IPS-15b (cell line): ENCODE measurements at regions not wholly inside any gene's neighbourhood (a gene's known extent, or its start where the extent isn't known, plus 50 kb on each side); places are given as distances from the start of the nearest gene placed in this dataset.

Experiments
- H3K27me3 ChIP-seq: one replicate; pipeline ENCODE4 v1.6.1; 2013; ENCODE audit warnings: low read length; ENCODE audit not compliant: control insufficient read depth, insufficient read depth
- H3K36me3 ChIP-seq: one replicate; pipeline ENCODE4 v1.6.1; 2013; ENCODE audit warnings: low read length; ENCODE audit not compliant: control insufficient read depth, insufficient read depth
- H3K4me1 ChIP-seq: one replicate; pipeline ENCODE4 v1.6.1; 2013; ENCODE audit warnings: mild to moderate bottlenecking, low read length; ENCODE audit not compliant: control insufficient read depth, insufficient read depth
- H3K4me3 ChIP-seq: one replicate; pipeline ENCODE4 v1.5.1; 2013; ENCODE audit warnings: low read depth, low read length
- H3K9ac ChIP-seq: one replicate; pipeline ENCODE4 v1.6.1; 2013; ENCODE audit warnings: low read depth, mild to moderate bottlenecking, low read length
- H3K9me3 ChIP-seq: one replicate; pipeline ENCODE4 v1.6.1; 2013; ENCODE audit warnings: mild to moderate bottlenecking, low read length; ENCODE audit not compliant: control insufficient read depth, insufficient read depth

GRCh38 chr21:27812279-27812678 lies 845.4 kb upstream of the ADAMTS5 start:
- Histone ChIP-seq H3K27me3 (no peaks in the 10 kb centered on the region), H3K9ac (no peak overlapping the region), H3K9me3 (no peaks in the 10 kb centered on the region), H3K4me1 (no peaks in the 10 kb centered on the region), H3K36me3 (no peaks in the 10 kb centered on the region), H3K4me3 (no peak overlapping the region)

GRCh38 chr21:27808923-27809322 lies 842.0 kb upstream of the ADAMTS5 start:
- H3K36me3 ChIP-seq, result no peaks in the 10 kb centered on the region
- H3K4me3 ChIP-seq, result no peak overlapping the region
- no peaks in the 10 kb centered on the region for H3K9me3 ChIP-seq
- H3K27me3 ChIP-seq, result no peaks in the 10 kb centered on the region
- no peak overlapping the region for H3K9ac ChIP-seq
- no peaks in the 10 kb centered on the region for H3K4me1 ChIP-seq

- Histone ChIP-seq H3K4me1 (no peaks in the 10 kb centered on the region), H3K9me3 (no peaks in the 10 kb centered on the region), H3K4me3 (no peak overlapping the region), H3K36me3 (no peaks in the 10 kb centered on the region), H3K27me3 (no peaks in the 10 kb centered on the region), H3K9ac (no peak overlapping the region)
Measured at GRCh38 chr21:27807596-27807995, 840.7 kb upstream of the ADAMTS5 start.

GRCh38 chr21:27806281-27806680 lies 839.4 kb upstream of the ADAMTS5 start:
- Histone ChIP-seq H3K9ac (no peak overlapping the region), H3K36me3 (no peaks in the 10 kb centered on the region), H3K4me3 (no peak overlapping the region), H3K27me3 (no peaks in the 10 kb centered on the region), H3K9me3 (no peaks in the 10 kb centered on the region), H3K4me1 (no peaks in the 10 kb centered on the region)

GRCh38 chr21:27805696-27806095 lies 838.8 kb upstream of the ADAMTS5 start:
- Histone ChIP-seq H3K9me3 (no peaks in the 10 kb centered on the region), H3K4me3 (no peak overlapping the region), H3K9ac (no peak overlapping the region), H3K36me3 (no peaks in the 10 kb centered on the region), H3K27me3 (no peaks in the 10 kb centered on the region), H3K4me1 (no peaks in the 10 kb centered on the region)

DNA sequence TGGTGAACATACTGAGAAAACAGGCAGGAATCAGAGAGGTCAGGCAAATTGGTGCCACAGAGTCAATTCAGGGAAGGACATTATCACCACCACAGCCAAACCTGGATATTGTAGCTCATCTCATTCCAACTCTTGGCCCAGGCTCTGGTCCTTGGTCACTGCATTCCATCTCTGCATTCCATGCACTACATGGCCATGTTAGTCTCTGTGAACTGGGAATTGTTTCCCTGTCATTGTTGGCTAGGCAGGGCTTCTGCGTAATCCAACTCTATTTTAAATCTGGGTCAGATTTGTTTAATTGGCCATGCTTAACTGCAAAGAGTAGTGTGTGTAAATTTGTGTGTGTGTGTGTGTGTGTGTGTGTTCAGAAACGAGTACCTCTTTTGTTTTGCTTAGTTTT lies 837.6 kb upstream of the ADAMTS5 start:
- no peak overlapping the region for H3K4me3 ChIP-seq
- H3K9me3 ChIP-seq, result no peaks in the 10 kb centered on the region
- H3K4me1 ChIP-seq, result no peaks in the 10 kb centered on the region
- no peaks in the 10 kb centered on the region for H3K27me3 ChIP-seq
- H3K9ac ChIP-seq, result no peak overlapping the region
- H3K36me3 ChIP-seq, result no peaks in the 10 kb centered on the region

GRCh38 chr21:27803571-27803970 lies 836.7 kb upstream of the ADAMTS5 start:
- Histone ChIP-seq H3K27me3 (no peaks in the 10 kb centered on the region), H3K4me3 (no peak overlapping the region), H3K9me3 (no peaks in the 10 kb centered on the region), H3K36me3 (no peaks in the 10 kb centered on the region), H3K4me1 (no peaks in the 10 kb centered on the region), H3K9ac (no peak overlapping the region)

GRCh38 chr21:27802816-27803475 lies 836.1 kb upstream of the ADAMTS5 start:
- H3K36me3 ChIP-seq, result no peaks in the 10 kb centered on the region
- H3K4me1 ChIP-seq, result no peaks in the 10 kb centered on the region
- no peak overlapping the region for H3K4me3 ChIP-seq
- H3K9me3 ChIP-seq, result no peaks in the 10 kb centered on the region
- H3K9ac ChIP-seq, result no peak overlapping the region
- H3K27me3 ChIP-seq, result no peaks in the 10 kb centered on the region

- no peak overlapping the region for H3K9ac ChIP-seq
- H3K27me3 ChIP-seq, result no peaks in the 10 kb centered on the region
- H3K4me1 ChIP-seq, result peaks cover 9% of the 10 kb centered on the region
- no peaks in the 10 kb centered on the region for H3K9me3 ChIP-seq
- no peaks in the 10 kb centered on the region for H3K36me3 ChIP-seq
- no peak overlapping the region for H3K4me3 ChIP-seq
Measured at GRCh38 chr21:27799861-27800260, 833.0 kb upstream of the ADAMTS5 start.

DNA sequence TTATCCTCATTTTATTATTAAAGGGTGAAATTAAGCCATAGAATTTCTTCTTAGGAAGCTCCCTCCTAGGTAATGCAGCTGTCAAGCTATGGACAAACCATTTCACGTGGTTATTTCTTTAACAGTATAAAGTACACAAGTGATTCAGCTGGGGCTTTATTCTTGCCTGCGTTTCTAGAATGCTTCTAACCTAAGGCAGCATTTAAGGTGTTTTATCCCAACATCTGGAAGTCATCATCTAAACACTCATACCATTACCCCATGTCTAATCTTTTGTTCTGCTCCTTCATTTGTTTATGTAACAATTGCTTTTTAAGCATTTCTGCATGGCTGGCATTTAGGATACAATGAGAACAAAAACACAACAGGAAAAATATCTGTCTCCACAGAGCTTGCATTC lies 829.2 kb upstream of the ADAMTS5 start:
- Histone ChIP-seq H3K9me3 (no peaks in the 10 kb centered on the region), H3K9ac (no peak overlapping the region), H3K4me1 (peaks cover 9% of the 10 kb centered on the region), H3K4me3 (no peak overlapping the region), H3K36me3 (no peaks in the 10 kb centered on the region), H3K27me3 (no peaks in the 10 kb centered on the region)

GRCh38 chr21:27795418-27795817 lies 828.5 kb upstream of the ADAMTS5 start:
- no peaks in the 10 kb centered on the region for H3K9me3 ChIP-seq
- no peak overlapping the region for H3K4me3 ChIP-seq
- H3K27me3 ChIP-seq, result no peaks in the 10 kb centered on the region

GRCh38 chr21:27793901-27794300 lies 827.0 kb upstream of the ADAMTS5 start:
- Histone ChIP-seq H3K9ac (no peak overlapping the region), H3K4me1 (peaks cover 9% of the 10 kb centered on the region), H3K9me3 (no peaks in the 10 kb centered on the region), H3K27me3 (no peaks in the 10 kb centered on the region), H3K36me3 (no peaks in the 10 kb centered on the region), H3K4me3 (no peak overlapping the region)

More at GRCh38 chr21:27795418-27795817, 828.5 kb upstream of the ADAMTS5 start:
- Histone ChIP-seq H3K4me1 (peaks cover 9% of the 10 kb centered on the region), H3K36me3 (no peaks in the 10 kb centered on the region), H3K9ac (no peak overlapping the region)
